Activated CD8-positive, alpha-beta memory T cell treated with anti-CD3 and anti-CD28 coated beads, Interleukin-2, amount 50 U/mL, for 48 hours (primary cell): ENCODE measurements at regions not wholly inside any gene's neighbourhood (a gene's known extent, or its start where the extent isn't known, plus 50 kb on each side); places are given as distances from the start of the nearest gene placed in this dataset.
"Not testable (repeated sequence)": the region's sequence is repeated elsewhere in the genome, so short reads cannot be mapped to it uniquely, and the experiment has no call there.

Experiments used
- DNase-seq: peaks from one replicate; pipeline ENCODE4 v3.0.0-alpha.2; 2020

DNA sequence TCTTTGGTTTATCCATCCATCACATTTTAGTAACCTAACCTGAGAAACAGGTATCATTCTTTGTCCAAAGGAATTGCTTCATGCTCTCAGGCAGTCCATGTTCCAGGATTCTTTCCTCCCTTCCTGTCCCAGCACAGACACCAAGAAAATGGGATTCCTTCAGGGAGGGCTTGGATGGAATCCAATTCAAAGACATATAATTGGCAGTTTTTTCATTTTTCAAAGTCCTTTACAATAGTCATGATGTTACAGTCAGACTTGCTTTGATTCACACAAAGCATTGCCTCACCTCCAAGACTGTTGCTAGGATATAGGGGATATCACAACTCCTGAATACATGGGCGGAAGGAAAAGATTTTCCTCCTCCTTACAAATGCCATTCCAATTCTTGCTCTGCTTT lies 241.4 kb upstream of the ACVR2A start:
- DNase-seq, result no peak

DNA sequence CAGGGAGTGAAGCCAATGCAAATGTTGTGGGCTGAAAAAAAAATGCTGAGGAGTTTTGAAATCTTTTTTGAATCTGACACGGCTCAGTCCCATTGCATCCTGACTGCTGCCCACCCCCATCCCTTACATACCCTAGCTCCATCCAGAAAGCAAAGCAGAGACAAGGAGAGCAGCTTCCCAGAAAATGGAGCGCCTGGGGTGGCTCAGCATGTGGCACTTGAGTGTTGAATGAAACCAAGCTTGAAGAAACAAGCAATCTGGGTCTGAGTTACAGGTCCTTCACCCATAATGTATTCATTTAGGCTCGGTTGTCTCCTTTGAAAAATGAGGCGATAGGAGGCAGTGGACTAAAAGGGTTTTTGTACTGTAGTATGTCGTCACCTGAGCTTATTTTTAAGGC lies 244.2 kb upstream of the ACVR2A start:
- DNase-seq, result no peak

DNA sequence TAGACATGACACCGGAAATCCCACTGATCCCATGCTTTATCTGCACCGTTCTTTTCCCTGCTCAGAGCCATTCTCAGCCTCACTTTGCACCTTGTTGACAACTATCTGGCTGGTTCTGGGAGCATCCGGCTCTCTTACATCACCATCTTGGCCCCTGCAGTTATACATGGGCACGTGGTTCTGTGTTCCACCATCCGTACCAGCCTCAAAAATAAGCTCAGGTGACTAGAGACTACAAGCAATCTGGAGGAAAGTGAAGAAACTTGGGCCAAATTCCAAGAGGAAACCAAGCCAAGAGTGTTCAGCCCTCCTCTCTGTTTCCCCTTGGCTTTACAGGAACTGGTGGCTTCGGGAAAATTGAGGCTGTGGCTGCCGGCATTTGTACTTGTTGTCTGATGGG lies 244.6 kb upstream of the ACVR2A start:
- DNase-seq, result no peak

- DNase-seq, result no peak
These were observed 249.6 kb upstream of the ACVR2A start for GRCh38 chr2:147595200-147595599.

GRCh38 chr2:147594038-147594437 lies 250.8 kb upstream of the ACVR2A start:
- no peak for DNase-seq

DNA sequence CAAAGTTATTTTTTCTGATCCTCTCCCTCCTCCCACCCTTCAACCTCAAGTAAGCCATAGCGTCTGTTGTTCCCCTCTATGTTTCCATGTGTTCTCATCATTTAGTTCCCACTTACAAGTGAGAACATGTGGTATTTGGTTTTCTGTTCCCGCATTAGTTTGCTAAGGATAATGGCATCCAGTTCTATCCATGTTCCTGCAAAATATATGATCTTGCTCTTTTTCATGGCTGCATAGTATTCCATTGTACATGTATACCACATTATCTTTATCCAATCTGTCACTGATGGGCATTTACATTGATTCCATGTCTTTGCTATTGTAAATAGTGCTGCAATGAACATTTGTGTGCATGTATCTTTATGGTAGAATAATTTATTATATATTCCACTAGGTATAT lies 252.0 kb upstream of the ACVR2A start:
- DNase-seq, result not testable (repeated sequence)

DNA sequence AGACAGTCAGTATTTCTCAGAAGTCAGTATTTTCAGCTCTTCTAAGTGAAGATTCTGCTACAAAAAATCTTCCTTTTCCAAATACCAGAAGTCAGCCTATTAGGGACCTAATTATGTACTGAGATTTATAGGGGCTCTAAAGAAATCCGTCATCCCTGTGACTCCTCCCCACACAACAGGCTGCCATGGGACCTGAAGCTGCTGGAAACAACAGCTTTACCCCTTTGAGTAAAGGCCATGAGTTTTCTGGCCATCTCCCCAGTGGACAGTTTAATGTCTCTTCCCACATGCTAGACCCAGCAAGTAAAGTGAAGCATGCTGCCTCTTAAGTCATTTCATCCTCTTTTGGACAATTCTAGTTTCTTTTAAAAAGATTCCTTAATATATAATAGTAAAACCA lies 255.7 kb upstream of the ACVR2A start:
- DNase-seq, result no peak

DNA sequence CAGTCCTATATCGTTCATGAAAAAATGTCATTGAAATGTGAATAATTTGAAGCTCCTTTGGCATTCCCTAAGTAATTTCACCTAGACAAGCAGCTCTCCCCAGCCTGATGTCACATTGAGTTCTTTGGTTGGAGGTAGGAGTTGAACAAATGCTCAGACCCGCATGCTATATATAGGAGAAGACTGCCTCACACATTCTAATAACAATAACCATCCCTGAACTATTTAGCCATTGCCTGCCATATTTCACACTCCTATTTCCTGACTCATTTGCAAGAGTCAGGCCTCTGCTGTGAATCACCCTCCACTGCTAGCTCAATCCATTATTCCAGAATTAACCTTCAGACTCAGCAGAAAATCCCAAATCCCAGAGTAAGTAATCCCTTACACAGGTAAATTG lies 256.6 kb upstream of the ACVR2A start:
- no peak for DNase-seq

DNA sequence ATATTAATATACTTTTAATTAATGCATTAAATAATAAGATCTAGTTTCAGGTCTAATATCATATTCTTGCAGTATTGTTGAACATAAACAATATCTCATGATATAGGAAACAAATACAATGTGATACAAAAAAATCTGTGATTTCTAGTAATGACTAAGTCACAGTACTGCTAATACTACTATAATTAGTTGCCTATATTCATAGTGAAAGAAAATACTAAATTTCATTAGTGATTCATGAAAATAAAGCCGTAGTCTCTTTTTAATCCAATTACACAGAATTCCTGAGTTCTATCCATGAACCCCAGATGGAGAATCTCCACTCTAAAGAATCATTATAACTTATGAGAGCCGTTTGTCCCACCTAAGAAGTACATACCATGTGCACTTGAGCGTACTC lies 266.3 kb upstream of the ACVR2A start:
- no peak for DNase-seq

DNA sequence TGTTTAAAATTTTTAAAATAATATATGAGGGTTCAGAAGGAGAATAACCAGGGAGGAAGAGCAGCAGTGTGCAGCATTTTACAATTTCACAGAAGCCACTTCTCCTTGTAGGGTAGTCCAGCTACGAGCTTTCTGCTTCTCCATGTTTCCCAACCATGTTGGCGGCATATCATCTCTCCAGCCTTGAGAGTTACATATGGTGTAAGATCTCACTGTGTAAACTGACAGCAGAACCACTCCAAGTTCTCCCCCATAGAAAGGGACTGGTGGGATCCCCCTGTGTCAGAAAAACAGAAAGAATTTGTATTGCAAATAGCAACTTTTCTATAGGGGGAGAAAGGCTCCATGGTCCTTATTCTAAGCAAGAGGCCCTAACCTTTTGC lies 266.8 kb upstream of the ACVR2A start:
- DNase-seq, result no peak

DNA sequence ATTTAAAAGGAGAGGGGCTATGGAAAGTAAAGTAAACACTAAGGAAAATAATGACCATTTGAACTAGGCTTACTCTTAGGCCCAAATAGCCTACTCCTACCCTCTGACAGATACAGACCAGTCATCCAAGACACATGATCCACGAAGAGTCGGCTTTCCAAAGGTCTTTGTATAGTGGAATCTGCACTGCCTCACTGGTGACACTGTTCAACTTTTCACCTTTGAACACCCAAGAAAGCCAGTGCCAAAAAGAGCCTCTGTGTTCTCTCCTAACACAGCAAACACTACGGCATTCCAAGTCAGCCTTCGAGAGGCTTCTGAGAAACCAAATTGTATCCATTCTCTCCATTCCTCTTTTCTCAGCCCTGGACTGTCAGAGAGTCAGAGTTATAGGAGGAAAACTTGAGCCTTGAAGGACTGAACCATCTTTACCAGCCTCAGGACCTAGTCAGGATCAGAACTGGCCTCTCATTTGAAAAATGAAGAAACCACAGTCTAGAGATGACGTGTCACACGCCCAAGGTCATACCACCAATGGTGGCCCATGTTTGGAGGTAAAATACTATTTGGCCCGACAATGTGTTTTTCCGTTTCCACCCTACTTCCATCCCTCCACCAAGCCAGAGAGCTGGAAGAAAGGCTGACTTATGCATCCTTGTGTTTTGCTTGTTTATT lies 267.4 kb upstream of the ACVR2A start:
- DNase-seq, result no peak

- DNase-seq, result no peak
These were observed 269.7 kb upstream of the ACVR2A start for GRCh38 chr2:147575106-147575505.

GRCh38 chr2:147572622-147573021 lies 272.2 kb upstream of the ACVR2A start:
- DNase-seq, result no peak

- DNase-seq, result no peak
These were observed 275.4 kb upstream of the ACVR2A start for GRCh38 chr2:147569426-147569825.

DNA sequence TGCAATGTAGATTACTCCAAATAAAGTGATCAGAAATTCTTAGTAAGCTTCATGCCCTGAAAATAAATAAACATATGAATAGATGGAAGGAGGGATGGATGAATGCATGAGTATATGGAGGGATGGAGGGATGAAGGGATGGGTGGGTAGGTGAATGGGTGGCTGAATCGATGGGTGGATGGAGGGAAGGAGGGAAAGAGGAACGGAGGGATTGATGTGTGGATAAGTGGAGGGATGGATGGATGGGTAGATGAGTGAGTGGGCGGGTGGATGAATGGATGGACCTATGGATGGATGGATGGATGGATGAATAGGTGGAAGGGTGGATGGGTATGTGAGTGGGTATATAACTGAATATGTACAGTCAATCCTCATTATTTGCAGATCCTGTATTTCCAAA lies 276.7 kb upstream of the ACVR2A start:
- no peak for DNase-seq

DNA sequence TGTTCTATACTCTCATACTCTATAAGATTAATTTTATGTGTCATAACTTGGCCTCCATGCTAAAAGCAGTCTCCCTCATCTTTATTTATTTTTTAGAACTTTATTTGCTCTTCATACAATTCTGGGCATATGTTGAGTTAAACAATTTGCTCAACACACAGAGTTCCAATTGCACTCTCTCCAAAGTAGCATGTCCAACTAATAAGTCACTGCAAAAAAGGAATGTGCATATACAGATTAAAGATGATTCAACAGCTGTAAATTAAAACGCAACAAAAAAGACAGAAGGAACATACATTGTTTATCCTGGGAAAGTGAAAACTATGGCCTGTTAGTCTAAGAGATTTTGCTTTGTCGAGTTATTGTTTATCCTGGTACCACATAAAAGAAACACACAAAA lies 277.7 kb upstream of the ACVR2A start:
- DNase-seq, result no peak

GRCh38 chr2:147560810-147561535 lies 283.9 kb upstream of the ACVR2A start:
- no peak for DNase-seq

GRCh38 chr2:147559070-147559725 lies 285.6 kb upstream of the ACVR2A start:
- DNase-seq, result no peak

- DNase-seq, result no peak
These were observed 286.2 kb upstream of the ACVR2A start for GRCh38 chr2:147558620-147559019.

GRCh38 chr2:147554521-147555107 lies 290.2 kb upstream of the ACVR2A start:
- no peak for DNase-seq

DNA sequence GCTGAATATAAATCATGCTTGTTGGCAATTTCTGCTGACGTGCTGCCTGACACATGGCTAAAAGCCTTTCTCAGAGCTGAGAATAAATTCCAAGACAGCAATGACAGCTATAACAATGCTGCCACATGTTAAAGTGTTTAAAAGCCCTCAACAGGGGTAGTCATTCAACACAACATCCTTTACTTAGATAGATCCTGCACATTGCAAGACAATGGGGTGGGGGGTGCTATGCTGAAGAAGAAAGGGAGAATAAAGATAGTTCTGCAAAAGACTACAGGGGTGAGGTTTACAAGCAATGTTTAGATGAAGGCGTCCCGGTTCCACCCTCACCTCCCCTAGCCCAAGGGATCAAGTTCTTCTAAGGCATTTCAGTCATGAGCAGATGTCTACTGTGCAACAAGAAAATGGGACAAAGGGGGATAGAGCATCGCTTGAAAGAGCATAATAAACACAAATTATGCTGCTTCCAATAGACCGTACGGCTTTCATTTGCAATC lies 291.0 kb upstream of the ACVR2A start:
- DNase-seq, result no peak

- DNase-seq, result no peak
These were observed 293.7 kb upstream of the ACVR2A start for GRCh38 chr2:147550995-147551731.

- DNase-seq, result no peak
These were observed 295.8 kb upstream of the ACVR2A start for GRCh38 chr2:147549054-147549453.
